ENCODE measurements at regions not wholly inside any gene's neighbourhood (a gene's known extent, or its start where the extent isn't known, plus 50 kb on each side); places are given as distances from the start of the nearest gene placed in this dataset.

DNA sequence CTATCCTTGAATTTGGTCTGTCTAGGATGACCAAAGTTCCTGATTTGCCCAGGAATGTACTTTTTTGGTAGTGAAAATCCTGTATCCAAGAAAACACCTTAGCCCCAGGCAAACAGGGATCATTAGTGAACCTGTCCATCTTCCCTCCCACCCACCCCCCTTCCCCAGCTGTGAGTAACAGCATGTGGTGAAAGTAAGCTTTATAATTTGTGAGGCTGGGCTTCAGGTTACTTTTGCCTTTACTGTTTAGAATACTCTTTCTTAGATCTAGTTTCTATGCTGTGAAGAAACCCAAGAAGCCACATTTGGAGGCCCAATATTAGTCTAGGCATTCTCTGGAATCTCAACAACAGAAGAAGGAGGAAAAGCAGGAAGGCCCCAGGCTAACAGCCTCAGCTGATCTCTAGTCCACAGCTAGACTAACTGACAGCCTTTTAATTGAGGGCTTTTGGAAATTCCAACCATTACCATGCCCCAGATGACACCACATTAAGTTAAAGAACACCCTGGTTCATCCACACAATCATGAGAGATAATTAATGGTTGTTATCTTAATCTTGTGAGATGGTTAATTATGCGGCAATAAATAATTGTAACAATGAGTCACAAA lies 703.0 kb upstream of the NUDT12 start:
- TF ChIP-seq KLF1 (tag by site-specific recombination; IDR thresholded peaks at IDR 0.05) (no peak), GFI1B (tag by site-specific recombination; IDR thresholded peaks at IDR 0.05) (no peak), YY1 (tag by site-specific recombination; IDR thresholded peaks at IDR 0.05) (no peak)

All from HEK293 (cell line).